ENCODE measurements at regions not wholly inside any gene's neighbourhood (a gene's known extent, or its start where the extent isn't known, plus 50 kb on each side); places are given as distances from the start of the nearest gene placed in this dataset.

DNA sequence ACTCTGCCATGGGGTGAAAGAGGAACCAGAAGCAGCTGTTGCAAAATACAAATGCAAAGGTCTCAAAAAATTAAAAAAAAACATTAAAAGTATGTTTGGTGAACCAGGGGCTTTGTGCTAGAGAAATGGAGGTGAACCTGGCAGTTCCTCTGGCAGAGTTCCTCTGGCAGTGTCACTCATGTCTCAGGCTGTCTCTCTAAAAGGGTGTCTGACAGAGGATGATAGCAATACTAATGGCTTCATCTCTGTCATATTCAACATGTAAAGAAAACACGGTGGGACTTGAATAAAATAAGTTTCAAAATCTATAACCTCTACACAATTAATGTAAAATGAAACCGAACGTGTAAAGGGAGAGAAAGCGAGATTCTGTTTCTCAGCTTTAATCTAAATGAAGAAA lies 375.7 kb upstream of the VWC2 start:
- Histone ChIP-seq H3K27ac (ENCODE audit: low read length) (no peak overlapping the region), H3K36me3 (ENCODE audit: control insufficient read depth, insufficient read depth, low read length) (no peaks in the 10 kb centered on the region), H3K4me1 (ENCODE audit: control insufficient read depth, insufficient read depth, low read length) (peaks cover 2% of the 10 kb centered on the region), H3K4me3 (ENCODE audit: low read length) (no peak overlapping the region), H3K9me3 (replicated peaks; ENCODE audit: control insufficient read depth, low read depth, low read length) (no peaks in the 10 kb centered on the region), H3K27me3 (ENCODE audit: control insufficient read depth, insufficient read depth, low read length) (no peaks in the 10 kb centered on the region)
- DNase-seq: no peak
- no CpG with 5 or more reads among the region's 4 CpGs for WGBS (ENCODE audit: insufficient coverage)

DNA sequence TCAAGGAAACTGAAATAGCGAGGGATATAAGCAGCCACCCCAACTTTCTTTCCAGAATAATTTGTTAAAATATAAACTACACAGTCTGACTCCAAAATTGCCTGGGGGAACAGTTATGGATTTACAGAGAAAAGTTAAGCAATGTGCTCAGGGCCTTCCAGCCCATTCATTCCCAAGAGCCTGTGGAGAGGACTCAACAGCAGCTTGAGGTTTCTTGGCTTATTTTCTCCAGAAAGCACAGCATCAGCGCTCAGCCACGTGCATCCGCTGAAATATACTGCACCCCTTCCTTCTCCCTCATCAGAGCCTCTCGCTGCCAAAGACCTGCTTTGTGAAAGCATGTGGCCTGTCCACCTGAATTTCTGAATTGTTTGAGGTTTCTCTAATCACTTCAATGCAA lies 375.2 kb upstream of the VWC2 start:
- Histone ChIP-seq H3K27me3 (ENCODE audit: control insufficient read depth, insufficient read depth, low read length) (no peaks in the 10 kb centered on the region), H3K4me1 (ENCODE audit: control insufficient read depth, insufficient read depth, low read length) (peaks cover 2% of the 10 kb centered on the region), H3K27ac (ENCODE audit: low read length) (peak overlapping the region; percentile 49), H3K4me3 (ENCODE audit: low read length) (no peak overlapping the region), H3K9me3 (replicated peaks; ENCODE audit: control insufficient read depth, low read depth, low read length) (no peaks in the 10 kb centered on the region), H3K36me3 (ENCODE audit: control insufficient read depth, insufficient read depth, low read length) (no peaks in the 10 kb centered on the region)
- peak; percentile 90 for DNase-seq
- WGBS (ENCODE audit: insufficient coverage): 70% methylated on average over 3 of the region's 5 CpGs

DNA sequence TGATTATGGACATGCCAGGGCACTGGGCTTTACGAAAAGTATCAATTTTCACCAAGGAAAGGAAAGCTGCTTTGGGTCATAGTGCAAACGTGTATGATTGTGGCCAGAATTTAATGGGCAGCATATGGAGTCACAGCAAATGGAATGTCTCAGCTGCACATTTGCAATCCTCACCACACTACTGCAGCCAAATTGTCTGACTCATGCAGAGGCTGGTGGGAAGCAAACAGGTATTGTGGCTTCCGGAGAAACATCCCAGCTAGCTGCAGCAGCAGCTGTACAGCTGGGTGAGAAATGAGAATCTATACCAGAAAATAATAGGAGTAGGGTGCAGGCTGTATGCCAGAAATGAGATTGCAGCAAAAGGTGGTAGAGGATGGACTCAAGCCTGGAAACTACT lies 374.7 kb upstream of the VWC2 start:
- Histone ChIP-seq H3K36me3 (ENCODE audit: control insufficient read depth, insufficient read depth, low read length) (no peaks in the 10 kb centered on the region), H3K9me3 (replicated peaks; ENCODE audit: control insufficient read depth, low read depth, low read length) (no peaks in the 10 kb centered on the region), H3K4me3 (ENCODE audit: low read length) (no peak overlapping the region), H3K27ac (ENCODE audit: low read length) (peak overlapping the region; percentile 49), H3K27me3 (ENCODE audit: control insufficient read depth, insufficient read depth, low read length) (no peaks in the 10 kb centered on the region), H3K4me1 (ENCODE audit: control insufficient read depth, insufficient read depth, low read length) (peaks cover 2% of the 10 kb centered on the region)
- 0% methylated on average over 1 of the region's 3 CpGs for WGBS (ENCODE audit: insufficient coverage)
- peak; percentile 64 for DNase-seq

DNA sequence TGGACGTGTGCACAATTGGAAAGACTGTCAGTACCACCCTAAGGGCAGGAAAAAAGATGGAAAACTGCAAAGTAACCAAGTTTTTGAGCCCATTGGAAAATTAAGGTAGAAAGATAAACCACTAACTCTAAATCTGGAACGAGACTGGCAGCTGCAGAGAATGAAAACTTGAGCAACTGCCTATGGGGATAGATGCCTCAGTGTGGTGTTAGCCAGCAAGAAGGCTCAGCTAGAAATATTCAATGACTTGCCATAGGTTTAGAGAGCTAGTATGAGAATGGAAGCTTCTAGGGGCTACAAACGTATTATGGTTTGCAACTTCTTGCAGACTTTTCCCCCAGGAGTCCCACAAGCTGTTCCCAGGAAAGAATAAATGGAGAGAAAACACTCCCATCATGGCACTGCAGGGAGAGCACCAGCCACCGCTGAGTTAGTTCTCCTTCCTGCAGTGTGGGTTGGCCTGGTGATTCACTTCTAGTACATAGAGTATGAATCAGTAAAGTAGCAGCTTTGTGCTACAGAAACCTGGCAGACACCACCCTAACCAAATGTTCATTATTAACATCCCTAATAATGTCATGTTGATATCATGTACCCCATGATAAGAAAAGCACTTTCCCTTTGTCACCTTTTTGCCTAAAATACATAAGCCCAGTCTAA lies 372.4 kb upstream of the VWC2 start:
- Histone ChIP-seq H3K27me3 (ENCODE audit: control insufficient read depth, insufficient read depth, low read length) (no peaks in the 10 kb centered on the region), H3K36me3 (ENCODE audit: control insufficient read depth, insufficient read depth, low read length) (no peaks in the 10 kb centered on the region), H3K27ac (ENCODE audit: low read length) (no peak overlapping the region), H3K4me3 (ENCODE audit: low read length) (no peak overlapping the region), H3K4me1 (ENCODE audit: control insufficient read depth, insufficient read depth, low read length) (peaks cover 2% of the 10 kb centered on the region), H3K9me3 (replicated peaks; ENCODE audit: control insufficient read depth, low read depth, low read length) (no peaks in the 10 kb centered on the region)
- DNase-seq: no peak
- no CpG with 5 or more reads among the region's 4 CpGs for WGBS (ENCODE audit: insufficient coverage)

DNA sequence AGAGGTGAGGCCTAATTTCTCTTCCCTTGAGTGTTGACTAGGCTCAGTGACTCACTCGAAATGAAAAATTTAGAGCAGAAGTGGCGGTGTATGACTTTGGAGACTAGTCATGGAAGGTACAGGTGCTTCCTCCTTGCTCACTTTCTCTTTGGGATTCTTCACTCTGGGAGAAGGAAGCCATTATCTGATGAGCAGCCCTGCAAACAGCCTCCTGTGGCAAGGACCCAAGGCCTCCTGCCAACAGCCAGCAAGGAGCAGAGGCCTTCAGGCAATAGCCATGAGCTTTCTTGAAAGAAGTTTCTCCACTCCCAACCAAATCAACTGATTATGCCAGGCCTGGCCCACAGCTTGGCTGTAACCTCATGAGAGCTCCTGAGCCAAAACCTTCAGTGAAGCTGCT lies 369.6 kb upstream of the VWC2 start:
- H3K36me3 ChIP-seq (ENCODE audit: control insufficient read depth, insufficient read depth, low read length): no peaks in the 10 kb centered on the region
- no peaks in the 10 kb centered on the region for H3K9me3 ChIP-seq (replicated peaks; ENCODE audit: control insufficient read depth, low read depth, low read length)
- no peak overlapping the region for H3K4me3 ChIP-seq (ENCODE audit: low read length)
- H3K4me1 ChIP-seq (ENCODE audit: control insufficient read depth, insufficient read depth, low read length): peaks cover under 1% of the 10 kb centered on the region
- no peak overlapping the region for H3K27ac ChIP-seq (ENCODE audit: low read length)
- no peaks in the 10 kb centered on the region for H3K27me3 ChIP-seq (ENCODE audit: control insufficient read depth, insufficient read depth, low read length)
- no CpG with 5 or more reads among the region's 2 CpGs for WGBS (ENCODE audit: insufficient coverage)
- no peak for DNase-seq

DNA sequence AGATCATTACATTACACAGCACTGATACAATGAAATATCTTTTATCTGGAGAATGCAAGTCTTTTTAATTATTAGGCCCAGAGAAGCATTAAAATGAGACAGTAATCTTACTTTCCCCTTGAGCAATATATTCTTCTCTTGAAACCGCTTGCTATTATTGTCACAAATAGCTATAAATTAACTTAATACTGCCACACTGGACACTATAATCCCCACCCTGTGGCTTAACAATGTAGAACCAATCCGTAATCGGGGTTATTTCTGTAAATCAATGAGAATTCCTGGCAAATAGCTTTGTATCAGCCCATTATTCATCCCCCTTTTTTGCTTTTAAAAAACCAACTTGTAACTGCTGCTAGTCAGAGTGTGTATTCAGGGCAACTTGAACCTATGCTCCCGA lies 366.2 kb upstream of the VWC2 start:
- DNase-seq: no peak
- Histone ChIP-seq H3K36me3 (ENCODE audit: control insufficient read depth, insufficient read depth, low read length) (no peaks in the 10 kb centered on the region), H3K9me3 (replicated peaks; ENCODE audit: control insufficient read depth, low read depth, low read length) (no peaks in the 10 kb centered on the region), H3K4me1 (ENCODE audit: control insufficient read depth, insufficient read depth, low read length) (no peaks in the 10 kb centered on the region), H3K4me3 (ENCODE audit: low read length) (no peak overlapping the region), H3K27ac (ENCODE audit: low read length) (no peak overlapping the region), H3K27me3 (ENCODE audit: control insufficient read depth, insufficient read depth, low read length) (no peaks in the 10 kb centered on the region)
- WGBS (ENCODE audit: insufficient coverage): 65% methylated on average over 2 of the region's 4 CpGs

DNA sequence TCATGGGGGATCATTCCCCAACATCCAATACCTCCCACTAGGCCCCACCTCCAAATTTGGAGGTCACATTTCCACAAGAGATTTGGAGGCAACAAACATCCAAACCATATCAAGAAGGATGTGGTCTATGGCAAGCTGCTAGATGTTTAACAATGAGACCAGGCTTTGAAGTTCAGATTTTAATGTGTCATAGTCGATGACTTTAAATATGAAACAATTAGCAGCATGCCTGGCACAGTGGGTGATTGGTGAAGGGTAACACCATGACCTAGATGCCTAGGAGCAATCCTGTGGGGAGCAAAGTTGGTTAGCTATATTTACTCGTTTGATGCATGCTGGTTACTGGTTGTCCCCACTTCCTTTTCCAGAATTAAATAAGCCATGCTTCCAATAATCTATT lies 356.4 kb upstream of the VWC2 start:
- H3K4me3 ChIP-seq (ENCODE audit: low read length): no peak overlapping the region
- H3K36me3 ChIP-seq (ENCODE audit: control insufficient read depth, insufficient read depth, low read length): no peaks in the 10 kb centered on the region
- no peaks in the 10 kb centered on the region for H3K4me1 ChIP-seq (ENCODE audit: control insufficient read depth, insufficient read depth, low read length)
- H3K27me3 ChIP-seq (ENCODE audit: control insufficient read depth, insufficient read depth, low read length): no peaks in the 10 kb centered on the region
- no peak overlapping the region for H3K27ac ChIP-seq (ENCODE audit: low read length)
- H3K9me3 ChIP-seq (replicated peaks; ENCODE audit: control insufficient read depth, low read depth, low read length): no peaks in the 10 kb centered on the region
- WGBS (ENCODE audit: insufficient coverage): 86% methylated on average over 1 of the region's 2 CpGs
- no peak for DNase-seq

DNA sequence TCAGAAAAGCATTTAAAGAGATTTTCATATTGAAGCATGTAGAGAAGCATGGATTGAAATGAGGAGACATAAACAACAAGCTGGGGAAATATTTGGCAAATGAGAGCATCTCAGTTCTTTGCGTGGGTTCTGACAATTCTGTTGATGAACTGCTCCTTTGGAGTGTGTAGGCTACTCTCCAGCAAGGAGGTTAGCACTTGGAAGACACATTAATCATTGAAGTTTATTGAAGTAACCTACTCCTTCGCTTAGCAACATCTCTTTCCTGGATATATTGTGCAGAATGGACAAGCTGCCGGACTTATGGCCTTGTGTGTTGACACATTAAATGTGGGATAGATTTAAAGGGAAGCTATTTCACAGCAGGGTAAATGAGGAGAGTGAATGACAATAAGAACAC lies 354.5 kb upstream of the VWC2 start:
- no peaks in the 10 kb centered on the region for H3K27me3 ChIP-seq (ENCODE audit: control insufficient read depth, insufficient read depth, low read length)
- no peaks in the 10 kb centered on the region for H3K4me1 ChIP-seq (ENCODE audit: control insufficient read depth, insufficient read depth, low read length)
- no peak for DNase-seq
- no peak overlapping the region for H3K27ac ChIP-seq (ENCODE audit: low read length)
- no peaks in the 10 kb centered on the region for H3K9me3 ChIP-seq (replicated peaks; ENCODE audit: control insufficient read depth, low read depth, low read length)
- 0% methylated on average over 1 of the region's 3 CpGs for WGBS (ENCODE audit: insufficient coverage)
- no peaks in the 10 kb centered on the region for H3K36me3 ChIP-seq (ENCODE audit: control insufficient read depth, insufficient read depth, low read length)
- no peak overlapping the region for H3K4me3 ChIP-seq (ENCODE audit: low read length)

DNA sequence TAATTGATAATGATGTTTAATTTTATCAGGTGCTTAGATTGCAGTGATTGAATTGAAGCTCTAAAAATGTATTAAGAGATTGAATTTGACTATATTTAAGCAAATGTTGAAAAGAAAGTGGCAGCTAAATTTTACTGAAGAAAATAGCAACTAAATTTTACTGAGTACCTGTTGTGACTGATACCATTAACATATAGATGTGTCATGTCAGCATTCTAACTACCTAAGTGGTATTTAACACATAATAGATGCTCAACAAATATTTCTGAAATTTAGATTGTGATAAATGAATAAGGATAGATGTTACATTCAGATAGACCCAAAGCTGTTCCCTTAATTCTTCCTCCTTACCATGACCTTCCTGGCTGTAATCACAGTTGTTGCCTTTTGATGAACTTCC lies 350.9 kb upstream of the VWC2 start:
- no peaks in the 10 kb centered on the region for H3K36me3 ChIP-seq (ENCODE audit: control insufficient read depth, insufficient read depth, low read length)
- DNase-seq: no peak
- H3K27ac ChIP-seq (ENCODE audit: low read length): no peak overlapping the region
- H3K4me1 ChIP-seq (ENCODE audit: control insufficient read depth, insufficient read depth, low read length): no peaks in the 10 kb centered on the region
- no peaks in the 10 kb centered on the region for H3K27me3 ChIP-seq (ENCODE audit: control insufficient read depth, insufficient read depth, low read length)
- no peak overlapping the region for H3K4me3 ChIP-seq (ENCODE audit: low read length)
- no peaks in the 10 kb centered on the region for H3K9me3 ChIP-seq (replicated peaks; ENCODE audit: control insufficient read depth, low read depth, low read length)

DNA sequence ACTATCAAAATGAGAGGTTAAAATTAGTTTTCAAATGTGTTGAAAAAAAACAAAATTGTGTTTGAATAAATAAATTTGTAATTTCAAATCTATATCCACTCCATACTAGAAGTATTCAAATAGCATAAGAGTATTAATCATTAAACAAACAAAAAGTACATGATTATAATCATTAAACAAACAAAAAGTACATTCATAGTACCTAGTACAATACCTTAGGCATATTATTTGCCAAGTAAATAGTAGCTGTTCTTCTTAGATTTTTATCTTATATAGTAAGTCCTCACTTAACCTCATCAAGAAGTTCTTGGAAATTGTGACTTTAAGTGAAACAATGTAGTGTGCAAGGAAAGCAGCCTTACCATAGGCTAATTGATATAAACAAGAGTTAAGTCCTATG lies 349.3 kb upstream of the VWC2 start:
- no peaks in the 10 kb centered on the region for H3K36me3 ChIP-seq (ENCODE audit: control insufficient read depth, insufficient read depth, low read length)
- no peaks in the 10 kb centered on the region for H3K9me3 ChIP-seq (replicated peaks; ENCODE audit: control insufficient read depth, low read depth, low read length)
- no peak overlapping the region for H3K4me3 ChIP-seq (ENCODE audit: low read length)
- H3K4me1 ChIP-seq (ENCODE audit: control insufficient read depth, insufficient read depth, low read length): no peaks in the 10 kb centered on the region
- H3K27me3 ChIP-seq (ENCODE audit: control insufficient read depth, insufficient read depth, low read length): no peaks in the 10 kb centered on the region
- no peak overlapping the region for H3K27ac ChIP-seq (ENCODE audit: low read length)
- DNase-seq: no peak

DNA sequence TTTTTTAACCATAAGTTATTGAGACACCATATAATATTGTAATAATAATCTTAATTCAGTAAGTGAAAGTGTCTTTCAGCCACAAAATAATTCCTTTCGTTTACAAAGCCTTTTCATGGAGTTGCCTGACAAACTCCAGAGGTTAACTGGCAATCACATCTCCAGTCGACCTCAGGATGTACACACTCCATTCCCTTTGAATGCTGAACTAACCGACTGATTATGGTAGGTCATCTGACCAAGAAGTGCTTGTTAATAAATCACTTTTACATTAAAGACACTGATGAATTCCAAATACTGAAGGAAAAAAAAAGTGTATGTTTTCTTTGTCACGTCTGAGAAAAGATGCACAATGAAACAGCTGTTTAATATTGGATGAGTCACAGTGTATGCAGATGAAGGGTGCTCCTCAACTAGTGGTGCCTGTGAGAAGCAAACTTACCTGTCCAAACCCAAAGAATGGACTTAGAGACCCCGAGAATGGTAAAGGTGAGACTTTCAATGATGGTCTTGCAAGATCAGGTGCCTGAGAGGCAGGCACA lies 348.1 kb upstream of the VWC2 start:
- no peaks in the 10 kb centered on the region for H3K36me3 ChIP-seq (ENCODE audit: control insufficient read depth, insufficient read depth, low read length)
- H3K4me3 ChIP-seq (ENCODE audit: low read length): no peak overlapping the region
- H3K27ac ChIP-seq (ENCODE audit: low read length): no peak overlapping the region
- no peaks in the 10 kb centered on the region for H3K9me3 ChIP-seq (replicated peaks; ENCODE audit: control insufficient read depth, low read depth, low read length)
- H3K4me1 ChIP-seq (ENCODE audit: control insufficient read depth, insufficient read depth, low read length): no peaks in the 10 kb centered on the region
- H3K27me3 ChIP-seq (ENCODE audit: control insufficient read depth, insufficient read depth, low read length): no peaks in the 10 kb centered on the region
- WGBS (ENCODE audit: insufficient coverage): no CpG with 5 or more reads among the region's 5 CpGs
- DNase-seq: no peak
